NCI-H526 treated with DMSO at 0.1 percent for 48 hours (cell line): ENCODE measurements at regions not wholly inside any gene's neighbourhood (a gene's known extent, or its start where the extent isn't known, plus 50 kb on each side); places are given as distances from the start of the nearest gene placed in this dataset.
"Not testable (repeated sequence)": the region's sequence is repeated elsewhere in the genome, so short reads cannot be mapped to it uniquely, and the experiment has no call there.

Source experiments
- DNase-seq: peaks from one replicate; lab custom pipeline; 2025; lab: John Stamatoyannopoulos, UW

DNA sequence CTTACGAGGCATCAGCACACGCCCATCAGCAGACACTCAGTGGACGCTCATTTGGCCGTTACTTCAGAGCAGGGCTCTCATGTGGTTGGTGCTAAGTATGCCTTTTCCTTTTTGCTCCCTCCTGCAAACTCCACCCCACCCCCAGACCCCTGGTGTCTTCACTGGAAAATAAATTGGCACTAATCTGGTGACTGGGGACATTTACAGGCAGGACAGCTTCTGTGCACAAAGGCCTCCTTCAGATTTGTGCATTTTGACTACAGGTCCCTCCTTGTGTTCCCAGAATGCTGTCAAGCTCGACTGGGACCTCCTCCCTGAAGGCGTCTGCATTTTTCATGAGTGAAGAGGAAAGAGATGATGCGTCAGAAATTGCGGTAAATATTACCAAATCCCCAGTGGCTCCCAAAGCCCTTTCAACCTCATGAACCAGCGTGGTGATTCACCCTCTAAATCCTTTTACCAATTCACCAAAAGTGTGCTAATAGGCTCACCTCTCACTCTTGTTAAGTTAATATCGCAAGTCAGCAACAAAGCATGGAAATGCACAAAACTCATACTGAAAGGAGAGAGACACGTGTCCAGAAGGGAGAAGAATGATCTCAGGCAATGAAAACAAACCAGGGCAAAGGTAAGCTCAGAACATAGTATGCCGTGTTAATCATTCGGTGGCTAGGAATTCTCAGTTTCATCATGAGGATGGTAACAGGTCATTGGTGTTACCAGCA lies 119.0 kb downstream of the NKX6-1 start:
- no peak for DNase-seq

DNA sequence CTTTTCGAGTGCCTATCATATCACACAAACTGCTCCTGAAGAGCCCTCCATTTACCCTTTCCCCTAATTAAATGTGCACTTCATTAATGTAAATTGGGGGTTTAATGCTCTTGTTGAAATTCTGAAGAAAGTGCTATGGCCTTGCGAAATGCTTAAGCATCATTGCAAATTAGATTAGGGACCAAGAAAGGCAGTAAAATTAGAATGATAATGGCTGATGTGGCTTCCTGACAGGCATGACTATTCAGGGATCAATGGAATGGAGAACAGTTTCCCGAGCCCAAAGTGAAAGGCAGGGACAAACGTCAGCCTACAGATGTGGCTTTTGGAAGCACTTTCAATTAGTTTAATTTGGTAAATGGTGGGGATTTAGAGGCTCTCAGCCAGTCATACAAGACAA lies 120.1 kb downstream of the NKX6-1 start:
- DNase-seq, result no peak

DNA sequence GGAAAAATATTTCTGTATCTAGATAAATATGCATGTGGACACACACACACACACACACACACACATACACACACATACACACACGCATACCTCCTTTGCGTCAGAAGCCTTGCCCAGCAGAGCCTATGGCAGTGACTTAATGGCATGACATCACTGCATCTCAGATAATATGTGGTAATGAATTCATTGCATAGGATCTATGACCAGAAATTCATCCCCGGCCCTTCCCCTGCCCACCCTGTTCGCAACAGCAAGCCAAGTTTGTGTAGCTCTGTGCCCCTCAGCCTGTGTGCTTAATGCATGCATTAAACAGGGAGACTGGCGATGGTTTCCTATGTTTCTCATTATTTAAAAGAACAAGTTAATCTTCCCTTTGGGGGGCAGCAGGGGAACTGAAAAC lies 120.7 kb downstream of the NKX6-1 start:
- DNase-seq, result no peak

DNA sequence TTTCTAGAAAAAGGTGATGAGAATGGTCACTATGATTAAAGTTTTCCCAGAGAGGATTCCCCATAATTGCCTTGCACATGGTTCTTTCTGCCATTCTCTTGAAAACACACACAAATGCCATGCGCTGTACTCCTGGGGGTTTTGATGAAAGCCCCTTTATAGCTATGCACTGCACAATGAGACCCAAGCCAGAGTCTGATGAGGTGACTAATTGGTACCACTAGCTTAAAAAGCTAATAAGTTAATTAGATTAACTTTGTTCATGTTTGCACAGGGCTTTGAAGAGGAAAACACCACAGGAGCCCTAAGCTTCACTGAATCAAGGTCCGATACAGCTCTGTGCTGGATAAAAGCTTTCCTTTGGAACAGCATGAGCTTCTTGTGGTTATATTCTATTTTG lies 132.2 kb downstream of the NKX6-1 start:
- DNase-seq, result no peak

DNA sequence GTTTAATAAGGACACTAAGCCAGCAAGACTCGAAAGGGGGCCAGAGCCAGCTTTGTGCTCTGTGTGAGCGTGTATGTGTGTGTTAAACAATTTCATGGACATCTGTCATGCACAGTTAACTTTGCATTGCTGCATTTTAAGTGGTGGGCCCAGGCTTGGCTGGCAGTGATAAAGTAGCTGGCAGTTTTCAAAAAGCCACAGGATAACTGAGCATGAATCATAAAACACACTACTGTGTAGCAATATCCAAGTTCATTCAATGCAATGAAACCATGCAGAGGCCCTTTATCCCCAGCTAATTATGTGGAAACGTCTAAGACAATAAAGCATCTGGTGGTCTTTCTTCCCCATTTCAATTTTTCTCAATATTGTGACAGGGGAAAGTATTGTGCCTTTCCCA lies 132.9 kb downstream of the NKX6-1 start:
- no peak for DNase-seq

DNA sequence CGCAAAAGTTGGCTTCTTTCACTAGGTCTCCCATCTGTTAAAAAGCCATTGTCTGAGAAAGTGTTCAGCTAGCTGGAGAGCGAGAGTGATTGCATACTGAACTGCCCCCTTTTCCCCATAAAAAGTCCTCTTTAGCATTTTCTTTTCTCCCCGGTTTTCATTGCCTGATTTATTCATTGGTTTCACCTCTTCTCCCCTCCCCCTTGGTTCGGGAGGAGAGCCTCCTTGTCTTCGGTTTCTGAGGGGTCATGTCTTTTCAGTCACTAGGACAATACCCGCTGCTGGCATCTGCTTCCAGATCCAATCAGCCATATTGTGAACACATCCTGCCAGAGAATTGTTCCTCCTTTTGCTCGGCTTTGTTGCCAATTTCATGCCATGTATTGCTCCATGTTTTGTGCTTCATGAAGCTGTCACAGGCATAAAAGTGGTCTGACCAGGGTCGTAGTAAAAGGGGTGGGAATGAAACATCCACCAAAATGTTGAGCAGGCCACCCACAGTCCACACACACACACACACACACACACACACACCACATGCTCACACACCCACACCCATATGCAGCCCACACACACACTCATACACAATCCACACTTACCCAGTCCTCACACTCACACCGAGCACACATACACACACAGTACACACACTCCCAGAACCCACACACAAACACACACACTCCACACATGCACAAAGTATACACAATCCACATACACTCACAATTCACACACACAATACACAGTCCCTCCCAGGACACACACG lies 136.0 kb downstream of the NKX6-1 start:
- no peak for DNase-seq

DNA sequence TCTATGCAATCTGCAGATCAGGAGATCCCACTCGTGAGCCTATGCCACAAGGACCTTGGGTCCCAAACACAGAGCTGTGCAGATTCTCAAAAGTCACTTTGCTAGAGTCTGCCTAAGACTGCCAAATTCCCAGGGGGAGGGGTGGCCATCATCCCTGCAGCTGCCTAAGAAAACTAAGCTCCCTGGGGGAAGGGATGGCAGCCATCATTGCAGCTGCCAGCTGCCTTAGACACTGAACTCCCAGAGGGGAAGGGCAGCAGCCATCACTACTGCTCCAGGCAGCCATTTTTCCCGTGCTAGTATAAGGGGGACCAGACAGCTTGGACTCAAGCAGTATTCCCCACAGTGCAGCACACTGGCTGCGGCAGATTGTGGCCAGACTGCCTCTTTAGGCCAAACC lies 156.9 kb downstream of the NKX6-1 start:
- DNase-seq, result no peak

DNA sequence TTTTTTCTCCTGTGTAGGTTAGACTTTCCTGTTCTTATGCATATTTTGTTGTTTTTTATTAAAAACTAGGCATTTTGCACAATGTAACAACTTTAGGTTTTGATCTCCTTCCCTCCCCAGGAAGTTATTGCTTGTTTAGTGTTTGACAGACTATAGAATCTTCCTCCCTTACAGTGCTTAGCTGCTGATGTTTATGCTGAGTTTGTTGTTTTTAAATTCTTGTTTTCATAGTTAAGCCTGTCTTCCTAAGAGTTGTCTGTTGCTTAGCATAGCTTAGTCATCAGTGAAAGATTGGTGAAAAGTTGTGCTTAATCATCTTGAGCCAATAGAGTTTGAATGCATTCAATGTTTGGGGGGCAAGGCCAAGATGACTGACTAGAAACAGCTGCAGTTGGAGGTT lies 157.5 kb downstream of the NKX6-1 start:
- DNase-seq, result no peak

DNA sequence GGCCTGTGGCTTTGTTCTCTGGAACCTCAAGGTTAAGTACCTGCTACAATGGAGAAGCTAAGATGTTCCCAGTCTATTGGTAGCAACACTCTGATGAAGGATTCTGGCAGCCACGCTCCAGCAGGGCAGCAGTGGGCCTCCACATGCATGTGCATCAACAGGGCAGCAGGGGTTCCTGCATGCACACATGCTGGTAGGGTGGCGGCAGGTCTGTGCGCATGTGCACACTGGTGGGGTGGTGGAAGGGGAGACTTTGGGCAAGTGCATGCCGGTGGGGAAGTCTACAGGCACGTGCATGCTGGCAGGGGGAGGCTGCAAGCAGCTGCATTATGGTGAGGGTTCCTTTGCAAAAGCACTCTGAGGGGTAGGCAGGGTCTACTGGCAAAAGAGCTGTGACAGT lies 160.7 kb downstream of the NKX6-1 start:
- no peak for DNase-seq

DNA sequence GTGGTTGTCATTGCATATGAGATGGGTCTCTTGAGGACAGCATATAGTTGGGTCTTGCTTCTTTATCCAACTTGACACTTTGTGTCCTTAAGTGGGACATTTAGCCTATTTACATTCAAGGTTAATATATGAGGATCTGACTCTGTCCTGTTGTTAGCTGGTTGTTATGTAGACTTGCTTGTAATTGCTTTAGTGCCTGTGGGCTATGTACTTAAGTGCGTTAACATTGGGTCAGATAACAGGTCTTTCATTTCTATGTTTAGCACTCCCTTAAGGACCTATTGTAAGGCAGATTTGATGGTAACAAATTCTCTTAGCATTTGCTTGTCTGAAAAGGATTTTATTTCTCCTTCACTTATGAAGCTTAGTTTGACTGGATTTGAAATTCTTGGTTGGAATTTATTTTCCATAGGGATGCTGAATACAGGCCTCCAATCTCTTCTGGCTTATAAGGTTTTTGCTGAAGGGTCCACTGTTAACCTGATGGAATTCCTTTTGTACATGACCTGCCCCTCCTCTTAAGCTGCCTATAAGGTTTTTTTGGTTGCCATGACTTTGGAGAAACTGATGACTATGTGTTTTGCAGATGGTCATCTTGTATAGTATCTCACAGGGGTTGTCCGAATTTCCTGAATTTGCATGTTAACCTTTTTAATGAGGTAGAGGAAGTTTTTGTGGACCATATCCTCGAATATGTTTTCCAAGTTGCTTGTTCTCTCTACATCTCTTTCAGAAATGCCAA lies 162.0 kb downstream of the NKX6-1 start:
- DNase-seq, result no peak

DNA sequence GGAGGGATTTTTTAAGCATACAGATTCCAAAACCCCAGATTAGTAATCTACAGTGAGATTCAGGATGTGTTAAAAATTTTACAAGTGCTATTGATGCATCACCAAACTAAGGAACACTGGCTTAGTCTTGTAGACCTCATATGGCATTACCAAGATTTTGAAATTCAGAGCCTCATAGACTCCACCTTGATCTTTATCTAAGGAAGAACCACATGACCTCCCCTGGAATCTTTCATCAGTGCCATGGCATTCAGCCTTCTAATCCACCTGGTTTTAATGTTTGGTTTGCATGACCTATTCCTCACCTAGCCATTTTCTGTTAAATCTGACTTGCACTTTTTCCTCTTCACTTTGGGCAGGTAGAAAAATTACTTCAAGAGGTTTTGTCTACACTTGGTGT lies 171.6 kb downstream of the NKX6-1 start:
- DNase-seq, result no peak

DNA sequence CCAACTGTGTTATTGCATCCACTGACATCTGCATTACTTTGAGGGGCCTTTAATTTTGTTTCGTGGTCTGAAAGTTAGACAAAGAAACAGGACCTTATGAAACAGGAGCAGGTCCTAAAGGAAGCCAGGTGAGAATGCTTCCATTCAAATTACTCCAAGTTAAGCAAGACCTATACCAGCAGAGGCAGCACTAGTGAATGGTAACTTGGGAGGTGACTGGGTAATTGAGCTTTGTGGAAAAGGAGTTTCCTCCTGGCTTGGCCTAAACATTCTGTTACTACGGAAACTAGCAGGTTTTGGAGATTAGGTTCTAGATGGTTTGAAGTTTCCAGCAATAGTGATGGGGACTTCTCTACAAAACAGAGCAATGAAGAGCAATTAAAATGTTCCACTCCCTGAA lies 173.5 kb downstream of the NKX6-1 start:
- no peak for DNase-seq

DNA sequence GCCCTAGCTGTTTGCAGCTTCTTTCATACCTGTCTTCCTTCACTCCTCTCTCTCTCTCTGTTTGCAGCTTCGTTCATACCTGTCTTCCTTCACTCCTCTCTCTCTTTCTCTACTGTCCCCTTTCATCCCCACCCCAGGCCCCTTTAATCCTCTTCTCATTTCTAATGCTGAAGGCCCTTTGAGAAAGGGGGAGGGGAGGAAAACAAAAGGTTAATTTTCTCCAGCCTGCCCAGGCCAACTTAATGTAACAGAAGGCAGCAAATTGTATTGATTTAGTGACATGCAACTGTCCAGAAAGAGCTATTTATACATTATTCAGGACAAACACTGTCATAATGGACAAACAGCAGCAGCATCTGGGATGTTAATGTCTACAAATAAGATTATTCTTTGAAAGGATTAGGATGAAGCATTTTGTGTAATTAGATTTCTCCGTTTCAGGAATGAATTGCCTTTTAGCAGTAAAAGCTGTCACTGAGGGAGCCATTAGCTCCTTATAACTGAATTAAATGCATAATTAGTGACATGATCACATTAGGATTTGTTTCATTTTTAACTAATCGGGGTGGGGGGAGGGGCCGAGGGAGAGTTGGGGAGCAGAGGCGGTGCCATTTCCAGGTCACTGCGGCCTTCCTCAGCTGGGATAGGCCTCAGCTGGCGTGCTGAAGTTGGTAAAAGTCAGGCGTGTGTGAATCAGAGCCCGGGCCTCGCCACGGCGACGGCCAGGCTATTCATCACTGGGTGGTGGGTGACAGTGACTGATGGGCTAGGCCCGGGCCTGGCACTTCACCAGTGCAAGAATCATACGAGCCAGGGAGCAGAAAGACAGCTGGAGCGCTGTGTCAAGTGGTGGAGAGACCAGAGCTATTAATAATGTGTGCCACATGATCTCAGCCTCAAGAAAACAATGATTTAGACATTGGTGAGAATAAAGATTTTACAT lies 174.5 kb downstream of the NKX6-1 start:
- no peak for DNase-seq

DNA sequence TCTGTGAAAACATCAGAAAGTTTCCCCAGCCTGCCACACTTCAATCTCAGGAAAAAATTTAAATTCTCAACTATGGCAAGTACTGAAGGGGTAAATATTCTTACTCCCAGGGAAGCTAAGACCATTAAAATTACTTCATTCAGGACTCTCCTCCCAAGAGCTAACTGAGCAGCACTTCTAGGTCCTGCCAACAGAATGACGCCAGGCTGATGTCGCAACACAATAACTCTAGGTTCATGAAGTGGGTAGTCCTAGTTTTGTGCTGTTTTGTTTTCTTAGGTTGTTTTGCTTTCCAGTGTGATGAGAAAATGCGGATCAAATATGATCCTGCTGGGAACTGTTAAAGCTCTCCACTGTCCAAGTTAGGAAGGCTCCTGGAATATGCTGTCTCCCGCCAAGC lies 180.0 kb downstream of the NKX6-1 start:
- no peak for DNase-seq

DNA sequence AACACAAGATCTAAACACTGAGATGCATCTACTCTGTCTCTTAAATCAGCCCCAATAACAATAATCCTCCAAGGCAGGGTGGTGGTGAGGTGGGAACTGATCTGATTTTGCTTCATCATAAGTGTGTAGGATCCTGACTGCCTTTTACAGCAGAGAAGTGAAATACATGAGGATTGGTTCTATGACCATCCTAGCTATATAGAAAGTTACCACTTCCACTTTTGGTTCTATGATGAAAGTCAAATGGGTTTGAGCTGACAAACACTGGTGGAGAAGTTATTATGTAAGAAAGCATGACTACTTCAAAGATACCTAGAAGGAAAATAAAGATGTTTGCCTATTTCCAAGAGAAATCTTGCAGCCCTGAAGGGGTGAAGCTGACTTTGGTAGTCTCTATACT lies 181.6 kb downstream of the NKX6-1 start:
- no peak for DNase-seq

DNA sequence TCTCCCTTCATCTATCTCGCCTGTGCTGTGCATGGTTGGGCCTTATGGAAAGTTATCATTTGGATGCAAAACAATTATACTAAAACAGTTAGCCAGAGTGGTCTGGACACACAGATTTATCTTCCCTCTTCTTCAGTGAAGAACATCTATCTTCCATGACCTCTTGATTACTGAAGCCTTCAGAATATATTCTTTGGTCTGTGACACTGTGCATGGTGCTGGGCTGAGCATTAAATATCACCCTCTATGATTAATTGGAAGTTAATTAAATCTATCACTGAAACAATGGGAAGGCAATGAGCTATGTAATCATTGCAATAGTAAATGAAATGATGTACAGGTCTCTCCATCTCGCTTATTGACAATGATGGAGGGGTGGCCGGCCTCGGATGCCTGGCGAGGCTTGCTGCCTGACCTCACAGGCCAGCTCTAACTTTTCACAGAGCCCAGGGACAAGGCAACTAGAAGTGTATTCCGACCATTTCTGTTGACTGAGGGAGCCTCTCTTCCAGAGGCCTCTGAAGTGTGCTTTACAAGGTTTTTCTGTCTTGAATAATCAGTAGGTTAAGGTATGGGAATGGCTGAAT lies 186.6 kb downstream of the NKX6-1 start:
- DNase-seq, result no peak

DNA sequence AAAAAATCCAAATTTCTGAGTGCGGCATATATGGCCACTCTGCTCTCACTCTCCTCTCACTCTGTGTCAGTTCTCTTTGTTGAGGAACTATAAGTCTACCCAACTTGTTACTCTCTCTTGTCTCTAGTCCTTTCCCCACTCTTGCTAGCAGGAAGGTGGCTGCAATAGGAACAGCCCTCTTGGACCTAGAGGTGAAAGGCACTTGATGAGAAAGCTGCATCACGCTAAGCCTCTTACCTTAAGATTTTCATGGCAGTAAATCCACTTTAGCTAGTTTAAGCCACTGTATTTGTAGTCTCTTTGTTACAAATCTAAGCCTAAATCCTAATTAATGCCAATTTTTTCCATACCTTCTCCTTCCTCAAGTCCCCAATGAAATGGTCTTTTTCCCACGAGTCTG lies 189.9 kb downstream of the NKX6-1 start:
- no peak for DNase-seq

DNA sequence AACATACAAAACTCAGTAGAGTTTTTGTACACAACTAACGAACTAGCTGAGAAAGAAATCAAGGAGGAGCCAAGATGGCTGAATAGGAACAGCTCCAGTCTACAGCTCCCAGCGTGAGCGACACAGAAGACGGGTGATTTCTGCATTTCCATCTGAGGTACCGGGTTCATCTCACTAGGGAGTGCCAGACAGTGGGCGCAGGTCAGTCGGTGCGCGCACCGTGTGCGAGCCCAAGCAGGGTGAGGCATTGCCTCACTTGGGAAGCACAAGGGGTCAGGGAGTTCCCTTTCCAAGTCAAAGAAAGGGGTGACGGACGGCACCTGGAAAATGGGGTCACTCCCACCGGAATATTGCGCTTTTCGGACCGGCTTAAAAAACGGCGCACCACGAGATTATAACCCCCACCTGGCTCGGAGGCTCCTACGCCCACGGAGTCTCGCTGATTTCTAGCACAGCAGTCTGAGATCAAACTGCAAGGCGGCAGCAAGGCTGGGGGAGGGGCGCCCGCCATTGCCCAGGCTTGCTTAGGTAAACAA lies 200.3 kb downstream of the NKX6-1 start:
- DNase-seq, result not testable (repeated sequence)

DNA sequence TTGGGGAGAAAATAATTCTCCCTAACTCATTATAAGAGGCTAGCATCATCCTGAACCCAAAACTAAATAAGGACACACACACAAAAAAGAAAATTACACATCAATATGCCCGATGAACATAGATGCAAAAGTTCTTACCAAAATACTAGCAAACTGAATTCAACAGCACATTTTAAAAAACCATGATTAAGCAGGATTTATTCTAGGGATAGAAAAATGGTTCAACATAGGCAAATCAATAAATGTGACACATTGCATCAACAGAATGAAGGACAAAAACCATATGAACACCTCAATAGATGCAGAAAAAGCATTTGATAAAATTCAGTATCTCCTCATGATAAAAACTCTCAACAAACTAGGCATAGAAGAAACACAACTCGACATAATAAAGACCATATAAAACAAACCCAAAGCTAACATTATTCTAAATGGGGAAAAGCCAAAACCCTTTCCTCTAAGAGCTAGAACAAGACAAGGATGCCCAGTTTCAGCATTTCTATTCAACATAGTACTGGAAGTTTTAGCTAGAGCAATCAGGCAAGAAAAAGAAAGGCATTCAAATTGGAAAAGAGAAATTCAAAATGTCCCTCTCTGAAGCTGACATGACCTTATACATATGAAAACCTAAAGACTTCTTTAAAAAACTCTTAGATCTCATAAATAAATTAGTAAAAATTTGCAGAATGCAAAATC lies 200.9 kb downstream of the NKX6-1 start:
- DNase-seq, result no peak

DNA sequence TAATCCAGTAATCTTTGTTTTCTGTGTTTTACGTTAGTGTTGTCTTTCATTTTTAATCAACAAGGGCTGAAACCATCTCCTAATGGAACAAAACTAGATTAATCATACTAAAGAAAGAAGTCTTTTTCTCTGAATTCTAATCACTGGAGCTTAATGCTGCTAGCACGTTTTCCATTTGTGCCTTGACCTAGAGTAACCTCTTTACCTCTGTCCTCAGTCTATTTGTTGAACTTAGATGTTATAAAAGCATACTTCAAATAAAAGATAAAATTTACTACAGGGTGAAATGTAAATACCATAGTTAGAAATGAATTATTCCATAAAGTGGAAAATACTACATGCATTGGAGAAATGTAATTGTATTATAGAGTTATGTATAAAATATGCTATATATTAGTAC lies 207.1 kb downstream of the NKX6-1 start:
- DNase-seq, result no peak

DNA sequence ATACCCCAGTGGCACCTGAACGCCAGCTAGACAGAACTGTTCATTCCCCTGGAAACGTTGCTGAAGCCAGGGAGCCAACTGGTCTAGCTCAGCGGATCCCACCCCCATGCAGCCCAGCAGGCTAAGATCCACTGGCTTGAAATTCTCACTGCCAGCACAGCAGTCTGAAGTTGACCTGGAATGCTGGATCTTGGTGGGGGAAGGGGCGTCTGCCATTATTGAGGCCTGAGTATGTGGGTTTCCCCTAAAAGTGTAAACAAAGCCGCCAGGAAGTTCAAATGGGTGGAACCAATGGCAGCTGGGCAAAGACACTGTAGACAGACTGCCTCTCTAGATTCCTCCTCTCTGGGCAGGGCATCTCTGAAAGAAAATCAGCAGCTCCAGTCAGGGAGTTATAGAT lies 213.0 kb downstream of the NKX6-1 start:
- no peak for DNase-seq
